ENCODE measurements at regions not wholly inside any gene's neighbourhood (a gene's known extent, or its start where the extent isn't known, plus 50 kb on each side); places are given as distances from the start of the nearest gene placed in this dataset.
"Not testable (repeated sequence)": the region's sequence is repeated elsewhere in the genome, so short reads cannot be mapped to it uniquely, and the experiment has no call there.

GRCh38 chr16:29271721-29272675, 134.5 kb downstream of the NPIPB11 start:
- DNase-seq: peak; percentile 46 to 87

- DNase-seq: not testable (repeated sequence)
Observed at GRCh38 chr16:29270923-29271322, 135.6 kb downstream of the NPIPB11 start.

- DNase-seq: not testable (repeated sequence)
Observed at GRCh38 chr16:29270033-29270432, 136.5 kb downstream of the NPIPB11 start.

- not testable (repeated sequence) for DNase-seq
Observed at GRCh38 chr16:29269192-29269811, 137.2 kb downstream of the NPIPB11 start.

- peak in 1 of 2 donors; percentile 31 for DNase-seq
Observed at GRCh38 chr16:29268785-29269191, 137.7 kb downstream of the NPIPB11 start.

- not testable (repeated sequence) for DNase-seq
Observed at GRCh38 chr16:29268348-29268747, 138.2 kb downstream of the NPIPB11 start.

GRCh38 chr16:29267891-29268290, 138.6 kb downstream of the NPIPB11 start:
- not testable (repeated sequence) for DNase-seq

- DNase-seq: not testable (repeated sequence)
Observed at GRCh38 chr16:29267055-29267619, 139.4 kb downstream of the NPIPB11 start.

GRCh38 chr16:29266612-29267011, 139.9 kb downstream of the NPIPB11 start:
- peak; percentile 59 to 88 for DNase-seq

- DNase-seq: peak; percentile 84 to 86
Observed at GRCh38 chr16:29265255-29265853, 141.2 kb downstream of the NPIPB11 start.

GRCh38 chr16:29264080-29264837, 142.3 kb downstream of the NPIPB11 start:
- peak; percentile 9 to 50 for DNase-seq

GRCh38 chr16:29262725-29263124, 143.8 kb downstream of the NPIPB11 start:
- DNase-seq: not testable (repeated sequence)

- not testable (repeated sequence) for DNase-seq
Observed at GRCh38 chr16:29261427-29262248, 144.9 kb downstream of the NPIPB11 start.

- DNase-seq: not testable (repeated sequence)
Observed at GRCh38 chr16:29260683-29261426, 145.7 kb downstream of the NPIPB11 start.

GRCh38 chr16:29259635-29260457, 146.7 kb downstream of the NPIPB11 start:
- not testable (repeated sequence) for DNase-seq

- not testable (repeated sequence) for DNase-seq
Observed at GRCh38 chr16:29258946-29259634, 147.4 kb downstream of the NPIPB11 start.

- peak in 1 of 2 donors; percentile 11 for DNase-seq
Observed at GRCh38 chr16:29257419-29258336, 148.8 kb downstream of the NPIPB11 start.

- no peak for DNase-seq
Observed at GRCh38 chr16:29256501-29256981, 150.0 kb downstream of the NPIPB11 start.
